Activated CD4-positive, alpha-beta memory T cell treated with anti-CD3 and anti-CD28 coated beads, Interleukin-2, amount 10 ng/mL, durations not matched to agents 7 days and 5 days (primary cell): ENCODE measurements at regions not wholly inside any gene's neighbourhood (a gene's known extent, or its start where the extent isn't known, plus 50 kb on each side); places are given as distances from the start of the nearest gene placed in this dataset.

ENCODE experiments used
- CTCF ChIA-PET: fragments of 350-600 bp; sonication (Branson Sonifier 250); formaldehyde crosslinking; loops from one replicate; lab custom pipeline; 2021; ENCODE audit warnings: antibody characterized with exemption, inconsistent platforms; lab: Charles Lee
- POLR2A ChIA-PET: fragments of 350-600 bp; sonication (Branson Sonifier 250); formaldehyde crosslinking; loops from one replicate; lab custom pipeline; 2021; ENCODE audit warnings: antibody characterized with exemption; lab: Charles Lee
- DNase-seq: peaks from one replicate; pipeline ENCODE4 v3.0.0-alpha.2; 2020
- H3K27ac Mint-ChIP-seq: one replicate; pipeline ENCODE4 v1.8.0; 2021; ENCODE audit warnings: mild to moderate bottlenecking, mixed read lengths
- H3K27me3 Mint-ChIP-seq: one replicate; pipeline ENCODE4 v1.8.0; 2021; ENCODE audit warnings: mixed read lengths
- H3K36me3 Mint-ChIP-seq: one replicate; pipeline ENCODE4 v1.8.0; 2021; ENCODE audit warnings: low read depth, mixed read lengths
- H3K4me1 Mint-ChIP-seq: one replicate; pipeline ENCODE4 v1.8.0; 2021; ENCODE audit warnings: mixed read lengths
- H3K4me3 Mint-ChIP-seq: one replicate; pipeline ENCODE4 v1.8.0; 2021; ENCODE audit warnings: mild to moderate bottlenecking, mixed read lengths
- H3K9me3 Mint-ChIP-seq: one replicate; pipeline ENCODE4 v1.8.0; 2021; ENCODE audit warnings: mixed read lengths

DNA sequence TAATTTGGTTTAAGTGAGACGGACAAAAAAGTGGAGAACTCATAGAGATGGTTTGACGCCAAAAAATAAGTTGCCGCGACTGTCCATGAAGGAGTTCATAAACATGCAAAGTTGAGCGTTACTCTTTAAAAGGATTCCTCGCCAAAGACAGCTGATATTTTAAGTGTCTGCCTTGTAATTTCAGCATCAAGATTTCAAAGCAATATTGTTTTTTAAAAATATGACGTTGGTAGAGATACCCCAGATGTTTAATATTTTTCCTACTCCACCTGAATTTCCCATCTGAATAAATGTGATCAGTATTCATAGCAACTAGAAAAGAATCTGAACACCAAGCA, 155.0 kb downstream of the TUSC7 start:
- Mint-ChIP-seq H3K36me3 (no peaks in the 10 kb centered on the region), H3K27ac (no peak overlapping the region), H3K27me3 (no peaks in the 10 kb centered on the region), H3K4me1 (no peaks in the 10 kb centered on the region), H3K9me3 (no peaks in the 10 kb centered on the region), H3K4me3 (no peak overlapping the region)
- ChIA-PET POLR2A (no interaction called here), CTCF (no interaction called here)
- no peak for DNase-seq

DNA sequence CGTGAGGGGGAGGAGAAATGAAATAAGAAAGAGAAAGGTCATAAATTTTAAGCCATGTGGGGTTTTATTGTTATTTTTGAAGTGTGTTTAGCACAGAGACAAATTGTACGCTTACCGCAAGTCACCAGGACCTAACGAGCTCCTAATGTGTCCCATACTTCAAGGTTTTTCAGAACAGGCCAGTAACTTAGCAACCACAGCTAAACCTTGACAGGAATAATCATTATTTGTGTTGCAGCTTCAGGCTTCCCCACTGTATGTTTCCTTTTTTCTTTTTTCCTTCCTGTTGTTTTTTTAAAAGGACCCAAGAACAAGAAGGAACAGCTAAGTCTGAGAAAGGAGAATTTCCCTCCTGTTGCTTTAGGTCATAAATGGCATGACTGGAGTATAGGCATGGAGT, 160.8 kb downstream of the TUSC7 start:
- ChIA-PET CTCF (no interaction called here), POLR2A (no interaction called here)
- Mint-ChIP-seq H3K4me3 (no peak overlapping the region), H3K9me3 (no peaks in the 10 kb centered on the region), H3K27me3 (no peaks in the 10 kb centered on the region), H3K4me1 (no peaks in the 10 kb centered on the region), H3K36me3 (no peaks in the 10 kb centered on the region), H3K27ac (no peak overlapping the region)
- no peak for DNase-seq

DNA sequence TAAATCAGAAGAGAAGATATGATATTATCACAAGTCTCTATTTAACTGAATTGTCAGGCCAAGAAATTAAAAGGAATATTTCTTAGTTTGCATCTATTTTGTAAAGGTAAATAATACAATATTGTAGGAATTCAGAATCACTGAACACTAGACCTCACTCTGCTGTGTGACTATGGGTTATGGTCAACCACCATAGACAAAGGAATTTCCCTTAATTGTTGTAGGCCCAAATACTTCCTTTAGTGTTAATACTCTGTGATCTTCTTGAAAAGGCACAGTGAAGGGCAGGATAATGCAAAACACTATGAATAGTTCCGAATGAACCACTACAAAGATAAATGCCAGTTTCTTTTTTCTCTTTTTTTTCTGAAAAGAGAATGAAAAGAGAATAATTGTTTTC, 162.3 kb downstream of the TUSC7 start:
- Mint-ChIP-seq H3K27ac (no peak overlapping the region), H3K27me3 (no peaks in the 10 kb centered on the region), H3K36me3 (no peaks in the 10 kb centered on the region), H3K9me3 (no peaks in the 10 kb centered on the region), H3K4me3 (no peak overlapping the region), H3K4me1 (no peaks in the 10 kb centered on the region)
- POLR2A ChIA-PET: no interaction called here
- no peak for DNase-seq
- CTCF ChIA-PET: no interaction called here

DNA sequence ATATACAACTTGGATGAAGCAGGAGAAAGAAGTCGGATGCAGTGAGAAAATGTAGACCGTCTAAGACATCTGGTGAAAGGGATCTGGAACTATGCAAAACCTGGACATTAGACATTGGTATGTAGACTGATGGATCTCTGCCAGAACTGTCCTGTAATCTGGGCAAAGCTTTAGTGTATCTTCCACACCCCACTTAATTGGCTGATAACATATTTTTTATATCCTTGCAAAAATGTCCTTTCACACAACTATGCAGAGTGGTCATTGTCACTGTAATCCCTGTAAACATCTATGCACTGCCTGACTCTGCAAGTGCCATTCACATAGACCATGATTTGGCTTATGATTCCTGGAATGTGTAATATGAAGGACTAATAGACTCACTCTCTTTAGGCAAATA, 163.1 kb downstream of the TUSC7 start:
- H3K4me3 Mint-ChIP-seq: no peak overlapping the region
- no peaks in the 10 kb centered on the region for H3K27me3 Mint-ChIP-seq
- ChIA-PET CTCF (interaction anchor here (0.6 kb wide), 1 partner anchor 33 kb away, joined by 3 read pairs; no protein-coding TSS in a partner anchor), POLR2A (no interaction called here)
- no peak overlapping the region for H3K27ac Mint-ChIP-seq
- H3K9me3 Mint-ChIP-seq: no peaks in the 10 kb centered on the region
- DNase-seq: no peak
- no peaks in the 10 kb centered on the region for H3K4me1 Mint-ChIP-seq
- no peaks in the 10 kb centered on the region for H3K36me3 Mint-ChIP-seq

DNA sequence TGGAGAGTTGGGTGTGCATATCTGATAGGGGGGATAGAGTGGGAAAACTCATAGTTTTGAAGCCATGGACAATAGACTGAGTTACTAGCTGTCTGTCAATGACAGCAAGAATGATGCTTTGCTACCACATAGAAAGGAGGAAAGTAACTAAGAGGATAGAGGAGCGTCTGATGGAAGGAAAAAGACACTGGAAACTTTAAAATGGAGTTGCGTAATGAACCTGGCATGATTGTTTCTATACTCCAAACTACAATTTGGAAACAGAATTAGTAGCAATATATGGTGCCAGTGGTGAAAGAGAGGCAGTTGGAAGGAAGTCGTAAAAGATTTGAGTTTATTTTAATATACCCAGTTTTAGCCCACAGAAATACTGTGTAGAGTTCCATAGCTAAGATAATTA, 163.6 kb downstream of the TUSC7 start:
- no peak overlapping the region for H3K4me3 Mint-ChIP-seq
- no peaks in the 10 kb centered on the region for H3K27me3 Mint-ChIP-seq
- H3K36me3 Mint-ChIP-seq: no peaks in the 10 kb centered on the region
- no peak overlapping the region for H3K27ac Mint-ChIP-seq
- H3K9me3 Mint-ChIP-seq: no peaks in the 10 kb centered on the region
- ChIA-PET POLR2A (no interaction called here), CTCF (no interaction called here)
- no peaks in the 10 kb centered on the region for H3K4me1 Mint-ChIP-seq
- DNase-seq: no peak

DNA sequence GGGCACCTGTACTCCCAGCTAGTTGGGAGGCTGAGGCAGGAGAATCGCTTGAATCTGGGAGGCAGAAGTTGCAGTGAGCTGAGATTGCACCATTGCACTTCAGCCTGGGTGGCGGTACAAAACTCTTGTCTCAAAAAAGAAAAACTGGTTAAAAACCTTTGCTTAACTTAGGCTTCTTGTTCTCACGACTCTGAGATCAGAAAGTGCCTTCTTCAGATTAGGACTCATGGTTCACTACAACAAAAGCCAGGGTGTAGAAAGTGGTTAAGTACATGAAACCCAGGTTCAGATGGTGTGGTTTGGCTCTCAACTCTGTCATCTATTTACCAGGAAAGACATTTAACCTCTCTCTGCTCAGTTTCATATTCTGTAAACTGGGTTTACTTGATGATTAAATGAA, 168.4 kb downstream of the TUSC7 start:
- no peaks in the 10 kb centered on the region for H3K36me3 Mint-ChIP-seq
- ChIA-PET CTCF (no interaction called here), POLR2A (no interaction called here)
- DNase-seq: no peak
- no peak overlapping the region for H3K27ac Mint-ChIP-seq
- no peaks in the 10 kb centered on the region for H3K27me3 Mint-ChIP-seq
- H3K4me3 Mint-ChIP-seq: no peak overlapping the region
- no peaks in the 10 kb centered on the region for H3K4me1 Mint-ChIP-seq
- no peaks in the 10 kb centered on the region for H3K9me3 Mint-ChIP-seq

DNA sequence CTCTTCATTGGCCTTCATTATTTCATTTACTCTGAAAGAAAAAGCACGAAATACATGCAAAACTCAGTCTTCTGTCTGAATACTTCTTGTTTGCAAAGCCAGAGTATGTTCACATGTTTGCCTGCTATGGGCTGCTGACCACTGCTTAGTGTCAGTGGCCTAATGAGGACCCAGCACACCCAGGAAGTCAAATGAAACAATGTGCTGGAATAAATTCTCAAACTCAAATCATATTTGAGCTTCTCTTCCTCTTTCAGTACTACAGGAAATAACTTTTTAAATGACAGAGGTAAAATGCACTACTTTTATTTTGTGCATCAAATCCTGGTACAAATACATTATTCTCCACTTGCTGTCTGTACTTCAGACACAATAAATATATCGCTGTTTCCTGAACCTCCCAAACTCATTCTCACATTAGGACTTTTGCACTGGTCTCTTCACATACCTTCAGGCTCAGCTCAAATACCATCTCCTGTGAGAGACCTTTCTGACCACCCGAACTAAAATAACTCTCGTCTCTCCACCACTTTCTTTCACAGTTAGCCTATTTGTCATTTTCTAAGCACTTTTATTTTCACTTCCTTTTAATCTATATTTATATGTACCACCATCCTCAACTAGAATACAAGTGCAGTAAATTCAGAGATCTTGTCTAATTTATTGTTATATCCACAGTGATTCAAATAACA, 176.8 kb downstream of the TUSC7 start:
- ChIA-PET POLR2A (no interaction called here), CTCF (no interaction called here)
- no peak overlapping the region for H3K4me3 Mint-ChIP-seq
- no peaks in the 10 kb centered on the region for H3K4me1 Mint-ChIP-seq
- no peak overlapping the region for H3K27ac Mint-ChIP-seq
- no peaks in the 10 kb centered on the region for H3K36me3 Mint-ChIP-seq
- no peak for DNase-seq
- no peaks in the 10 kb centered on the region for H3K9me3 Mint-ChIP-seq
- H3K27me3 Mint-ChIP-seq: no peaks in the 10 kb centered on the region

DNA sequence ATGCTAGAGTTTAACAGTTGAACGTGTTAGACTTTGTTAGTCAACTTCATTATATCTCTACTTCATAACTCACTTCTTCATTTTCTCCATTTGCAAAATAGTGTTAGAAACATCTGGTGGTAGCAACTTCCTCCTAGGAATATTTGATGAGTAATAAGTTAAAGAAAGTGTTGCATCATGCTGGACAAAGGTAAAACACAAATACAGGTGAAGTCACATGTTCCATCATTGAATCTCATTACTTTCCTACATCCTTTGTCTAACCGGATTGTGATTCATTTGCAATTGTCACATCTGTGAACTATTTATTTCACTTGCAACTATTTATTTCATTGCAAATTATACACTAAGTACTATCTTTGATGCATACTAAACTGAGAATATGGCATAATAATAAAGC, 186.5 kb downstream of the TUSC7 start:
- H3K27ac Mint-ChIP-seq: no peak overlapping the region
- POLR2A ChIA-PET: no interaction called here
- CTCF ChIA-PET: no interaction called here
- DNase-seq: no peak
- H3K4me1 Mint-ChIP-seq: no peaks in the 10 kb centered on the region
- no peaks in the 10 kb centered on the region for H3K27me3 Mint-ChIP-seq
- H3K4me3 Mint-ChIP-seq: no peak overlapping the region
- no peaks in the 10 kb centered on the region for H3K36me3 Mint-ChIP-seq
- no peaks in the 10 kb centered on the region for H3K9me3 Mint-ChIP-seq

DNA sequence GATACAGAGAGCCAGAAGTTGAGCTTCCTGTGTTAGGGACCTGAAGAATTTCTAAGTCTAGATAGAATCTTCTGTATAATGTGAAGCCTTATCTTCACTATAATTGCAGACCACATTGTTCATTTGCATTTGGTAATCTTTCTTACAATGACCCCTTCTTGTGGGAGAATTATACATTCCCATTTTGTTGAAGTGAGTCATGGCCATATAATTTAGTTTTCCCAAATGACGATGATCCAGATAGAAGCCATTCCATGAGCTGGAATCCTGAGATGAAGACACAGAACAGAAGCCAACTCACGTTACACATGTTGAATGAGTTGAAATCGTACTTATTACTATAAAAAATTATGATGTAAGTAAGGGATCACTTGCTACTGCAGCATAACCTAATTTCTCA, 187.8 kb downstream of the TUSC7 start:
- Mint-ChIP-seq H3K27me3 (no peaks in the 10 kb centered on the region), H3K4me1 (no peaks in the 10 kb centered on the region), H3K9me3 (no peaks in the 10 kb centered on the region), H3K27ac (no peak overlapping the region), H3K36me3 (no peaks in the 10 kb centered on the region), H3K4me3 (no peak overlapping the region)
- CTCF ChIA-PET: no interaction called here
- POLR2A ChIA-PET: no interaction called here
- DNase-seq: no peak

DNA sequence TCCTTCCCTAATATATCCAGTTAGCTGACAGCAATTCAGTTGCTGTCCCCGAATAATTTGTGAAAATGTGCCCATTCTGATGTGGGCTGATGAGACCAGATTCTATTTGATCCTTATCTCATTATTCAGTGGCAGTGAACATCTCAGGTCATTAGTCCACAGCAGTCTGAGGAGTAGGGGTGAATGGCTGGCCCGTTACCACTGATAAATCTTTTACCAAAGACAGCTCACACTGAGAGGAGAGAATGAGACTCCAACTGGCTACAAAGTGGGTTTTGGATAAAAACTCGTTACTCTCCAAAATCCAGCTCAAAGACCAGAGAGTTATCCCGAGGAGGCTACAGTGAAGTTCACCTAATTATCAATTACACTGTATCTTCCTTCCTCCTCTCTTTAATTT, 189.7 kb downstream of the TUSC7 start:
- Mint-ChIP-seq H3K27ac (no peak overlapping the region), H3K27me3 (no peaks in the 10 kb centered on the region), H3K36me3 (no peaks in the 10 kb centered on the region), H3K4me3 (no peak overlapping the region), H3K9me3 (no peaks in the 10 kb centered on the region), H3K4me1 (no peaks in the 10 kb centered on the region)
- CTCF ChIA-PET: no interaction called here
- POLR2A ChIA-PET: no interaction called here
- no peak for DNase-seq

DNA sequence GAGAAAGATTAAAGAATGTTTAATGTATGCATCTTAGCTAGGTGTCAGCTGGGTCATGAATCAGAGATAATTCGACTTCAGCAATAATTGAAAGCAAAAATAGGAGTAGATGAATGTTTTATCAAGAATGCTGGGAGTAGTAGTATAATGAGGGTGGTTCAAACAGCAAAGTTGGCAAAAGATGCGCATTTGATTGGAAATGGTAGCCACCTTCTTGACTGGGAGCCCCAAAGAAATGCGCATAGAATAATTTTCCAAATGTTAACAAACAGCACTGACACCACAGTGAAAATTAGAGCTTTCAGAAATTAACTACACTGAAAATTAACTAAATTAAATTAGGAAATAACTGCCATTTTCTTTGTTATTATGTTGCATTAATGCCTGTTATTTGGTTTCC, 195.8 kb downstream of the TUSC7 start:
- H3K4me3 Mint-ChIP-seq: no peak overlapping the region
- no peak overlapping the region for H3K27ac Mint-ChIP-seq
- no peaks in the 10 kb centered on the region for H3K4me1 Mint-ChIP-seq
- DNase-seq: no peak
- H3K36me3 Mint-ChIP-seq: no peaks in the 10 kb centered on the region
- H3K9me3 Mint-ChIP-seq: no peaks in the 10 kb centered on the region
- H3K27me3 Mint-ChIP-seq: no peaks in the 10 kb centered on the region
- POLR2A ChIA-PET: no interaction called here
- CTCF ChIA-PET: interaction anchor here (0.7 kb wide), 1 partner anchor 33 kb away, joined by 3 read pairs; no protein-coding TSS in a partner anchor

DNA sequence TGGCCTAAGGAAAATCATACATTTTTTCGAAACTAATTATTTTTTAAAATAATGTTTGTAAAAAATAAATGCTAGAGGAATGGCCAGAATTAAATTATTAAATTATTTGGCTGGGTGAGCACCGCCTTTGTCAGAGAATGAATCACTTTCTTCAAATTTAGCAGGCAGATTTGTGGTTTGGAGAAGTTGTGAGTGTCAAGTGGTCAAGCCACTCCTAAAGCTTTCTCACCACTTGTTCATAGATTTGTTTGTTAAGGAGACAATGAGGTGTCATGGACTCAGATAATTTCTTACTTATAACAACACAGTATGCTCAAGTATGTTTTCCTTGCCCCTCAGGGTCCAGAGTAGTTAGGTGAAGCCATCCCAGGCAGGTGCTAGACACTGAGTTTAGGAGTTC, 196.2 kb downstream of the TUSC7 start:
- no peak for DNase-seq
- CTCF ChIA-PET: no interaction called here
- POLR2A ChIA-PET: no interaction called here
- Mint-ChIP-seq H3K36me3 (no peaks in the 10 kb centered on the region), H3K4me1 (no peaks in the 10 kb centered on the region), H3K27ac (no peak overlapping the region), H3K9me3 (no peaks in the 10 kb centered on the region), H3K27me3 (no peaks in the 10 kb centered on the region), H3K4me3 (no peak overlapping the region)

DNA sequence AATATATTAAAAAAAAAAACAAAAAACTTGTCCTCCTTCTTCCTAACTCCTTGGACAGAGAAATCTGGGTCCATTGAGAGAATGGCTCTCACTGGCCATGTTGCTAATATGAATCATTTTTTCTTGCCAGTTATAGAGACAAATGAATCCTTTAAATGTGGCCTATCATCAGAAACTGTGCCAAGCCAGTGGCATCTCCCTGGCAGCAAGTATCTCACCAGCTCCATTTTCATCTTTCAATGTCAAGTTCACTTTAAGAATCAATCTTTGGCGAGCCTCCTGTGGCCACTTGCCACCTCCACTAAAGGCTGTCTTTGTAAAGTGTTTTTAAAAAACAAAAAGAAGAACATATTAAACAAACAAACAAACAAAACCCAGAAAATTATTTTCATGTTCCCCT, 202.5 kb downstream of the TUSC7 start:
- no peaks in the 10 kb centered on the region for H3K9me3 Mint-ChIP-seq
- no peaks in the 10 kb centered on the region for H3K36me3 Mint-ChIP-seq
- ChIA-PET POLR2A (no interaction called here), CTCF (no interaction called here)
- H3K27me3 Mint-ChIP-seq: no peaks in the 10 kb centered on the region
- no peaks in the 10 kb centered on the region for H3K4me1 Mint-ChIP-seq
- no peak overlapping the region for H3K4me3 Mint-ChIP-seq
- H3K27ac Mint-ChIP-seq: no peak overlapping the region
- DNase-seq: no peak

DNA sequence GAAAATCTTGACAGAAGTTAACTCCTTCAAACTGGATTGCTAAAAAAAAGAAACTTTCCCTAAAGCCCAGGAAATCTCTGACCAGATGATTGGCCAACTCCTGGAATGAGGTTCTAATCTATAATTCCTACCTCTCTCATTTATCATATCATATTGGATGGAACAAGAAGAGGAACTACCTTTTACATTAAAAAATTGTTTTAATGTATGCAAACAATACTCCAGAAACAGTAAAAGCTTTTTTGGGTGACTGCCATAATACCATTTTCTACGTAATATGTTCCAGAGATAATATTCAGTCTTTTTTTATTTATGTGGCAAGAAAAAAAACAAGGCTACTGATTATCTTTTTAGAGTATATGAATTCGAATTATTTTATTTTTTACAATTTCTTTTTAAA, 204.4 kb downstream of the TUSC7 start:
- Mint-ChIP-seq H3K36me3 (no peaks in the 10 kb centered on the region), H3K4me3 (no peak overlapping the region), H3K27ac (no peak overlapping the region), H3K27me3 (no peaks in the 10 kb centered on the region), H3K9me3 (no peaks in the 10 kb centered on the region), H3K4me1 (no peaks in the 10 kb centered on the region)
- ChIA-PET POLR2A (no interaction called here), CTCF (no interaction called here)
- DNase-seq: no peak
